Activated CD8-positive, alpha-beta T cell treated with anti-CD3 and anti-CD28 coated beads for 36 hours (primary cell): ENCODE measurements at regions not wholly inside any gene's neighbourhood (a gene's known extent, or its start where the extent isn't known, plus 50 kb on each side); places are given as distances from the start of the nearest gene placed in this dataset.

Source experiments
- ATAC-seq: fragments of 200-7000 bp; cut with Tn5 transposase; one replicate; pipeline ENCODE4 v1.10.0; 2021; ENCODE audit warnings: mild to moderate bottlenecking, moderate library complexity
- CTCF ChIA-PET: fragments of 350-600 bp; sonication (Branson Sonifier 250); formaldehyde crosslinking; loops from one replicate; lab custom pipeline; 2021; ENCODE audit warnings: antibody characterized with exemption; lab: Charles Lee
- POLR2A ChIA-PET: fragments of 350-600 bp; sonication (Branson Sonifier 250); formaldehyde crosslinking; loops from one replicate; lab custom pipeline; 2021; ENCODE audit warnings: antibody characterized with exemption; lab: Charles Lee
- DNase-seq: peaks from one replicate; pipeline ENCODE4 v3.0.0-alpha.2; 2020
- H3K27ac Mint-ChIP-seq: one replicate; pipeline ENCODE4 v1.8.0; 2021; ENCODE audit warnings: mild to moderate bottlenecking, mixed read lengths
- H3K27me3 Mint-ChIP-seq: one replicate; pipeline ENCODE4 v1.8.0; 2021; ENCODE audit warnings: mixed read lengths
- H3K36me3 Mint-ChIP-seq: one replicate; pipeline ENCODE4 v1.8.0; 2021; ENCODE audit warnings: low read depth, mixed read lengths
- H3K4me1 Mint-ChIP-seq: one replicate; pipeline ENCODE4 v1.8.0; 2021; ENCODE audit warnings: low read depth, mixed read lengths
- H3K4me3 Mint-ChIP-seq: one replicate; pipeline ENCODE4 v1.8.0; 2021; ENCODE audit warnings: mild to moderate bottlenecking, moderate library complexity, mixed read lengths
- H3K9me3 Mint-ChIP-seq: one replicate; pipeline ENCODE4 v1.8.0; 2021; ENCODE audit warnings: mixed read lengths
- CTCF ChIP-seq: fragments of 200-600 bp; IDR thresholded peaks from one replicate; pipeline ENCODE4 v1.8.0; 2022; ENCODE audit warnings: antibody characterized with exemption, mild to moderate bottlenecking
- intact Hi-C: fragments of 100-400 bp; cut with micrococcal nuclease; formaldehyde crosslinking; loops from one replicate; pipeline ENCODE4 v1.10.0; 2022

- Mint-ChIP-seq H3K27me3 (no peaks in the 10 kb centered on the region), H3K9me3 (no peaks in the 10 kb centered on the region), H3K4me1 (peaks cover 5% of the 10 kb centered on the region), H3K27ac (no peak overlapping the region), H3K36me3 (no peaks in the 10 kb centered on the region), H3K4me3 (no peak overlapping the region)
- CTCF ChIA-PET, result no interaction called here
- POLR2A ChIA-PET, result no interaction called here
- intact Hi-C loops, result no loop called here
- no peak for TF ChIP-seq CTCF
- DNase-seq, result no peak
- ATAC-seq, result no peak
Measured at GRCh38 chr3:18066899-18067582, 324.6 kb upstream of the TBC1D5 start.

- no peak overlapping the region for H3K27ac Mint-ChIP-seq
- H3K27me3 Mint-ChIP-seq, result no peaks in the 10 kb centered on the region
- ChIA-PET POLR2A (no interaction called here), CTCF (no interaction called here)
- no peaks in the 10 kb centered on the region for H3K4me1 Mint-ChIP-seq
- DNase-seq, result no peak
- intact Hi-C loops, result no loop called here
- H3K36me3 Mint-ChIP-seq, result no peaks in the 10 kb centered on the region
- no peaks in the 10 kb centered on the region for H3K9me3 Mint-ChIP-seq
- TF ChIP-seq CTCF, result no peak
- ATAC-seq, result no peak
- H3K4me3 Mint-ChIP-seq, result no peak overlapping the region
Measured at GRCh38 chr3:18064586-18064985, 322.2 kb upstream of the TBC1D5 start.

DNA sequence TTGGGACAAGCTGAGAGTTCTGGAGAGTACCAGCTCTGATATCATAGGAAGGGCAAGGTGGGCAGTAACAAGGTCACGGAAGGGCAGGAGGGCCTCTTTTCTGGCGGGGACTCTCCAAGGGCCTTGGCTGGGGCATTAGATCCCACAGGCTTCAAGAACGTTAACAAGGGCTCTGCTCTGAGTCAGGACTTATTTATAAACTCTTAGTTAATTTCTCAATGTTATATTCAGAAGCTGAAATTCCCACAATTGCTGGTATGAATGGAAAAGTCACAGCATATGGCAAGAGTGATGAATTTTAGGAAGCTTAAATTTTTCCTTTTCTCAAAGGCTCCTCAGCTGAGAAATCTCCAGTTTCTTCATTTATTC lies 320.2 kb upstream of the TBC1D5 start:
- no peaks in the 10 kb centered on the region for H3K4me1 Mint-ChIP-seq
- CTCF ChIA-PET, result no interaction called here
- no peak for ATAC-seq

DNA sequence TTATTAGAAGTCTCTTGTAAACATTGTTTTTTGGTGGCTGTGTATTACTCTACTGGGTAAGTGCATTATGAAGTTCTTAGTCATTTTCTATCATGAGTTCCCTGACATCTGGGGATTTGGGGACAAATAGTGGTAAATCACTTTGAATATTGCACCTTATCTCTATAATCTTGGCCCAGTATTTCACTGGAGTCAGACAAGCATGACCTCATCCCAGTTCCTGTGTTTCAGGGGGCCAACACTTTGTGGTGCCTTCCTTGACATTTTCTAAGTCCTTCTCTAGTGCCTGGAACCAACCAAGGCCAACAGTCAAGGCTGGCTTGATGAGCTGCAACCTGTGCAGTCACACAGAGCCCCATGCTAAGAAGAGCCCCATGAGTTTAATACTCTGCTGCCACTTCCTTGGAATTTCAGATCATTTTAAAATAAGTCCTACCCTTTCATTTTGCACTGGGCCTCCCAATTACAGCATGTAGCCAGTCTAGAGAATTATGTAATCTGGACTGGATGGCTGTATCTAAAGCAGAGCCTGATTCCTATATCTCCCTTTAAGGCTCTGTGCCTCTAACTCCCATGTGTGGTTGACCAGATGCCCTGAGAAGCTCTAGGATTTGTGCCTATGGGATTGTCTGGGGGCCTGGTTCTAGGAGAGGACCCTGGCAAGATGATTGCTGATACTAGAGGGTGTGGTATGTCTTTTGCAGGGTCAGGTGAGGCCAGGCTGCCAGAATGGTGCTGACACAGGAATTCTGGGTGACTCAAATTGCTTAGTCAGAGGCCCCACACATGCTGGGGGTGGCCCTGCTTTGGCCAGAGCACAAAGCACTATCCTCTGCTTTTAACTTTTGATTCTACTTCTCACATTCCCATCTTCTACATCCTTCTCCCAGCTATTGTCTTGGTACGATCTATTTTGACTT lies 319.6 kb upstream of the TBC1D5 start:
- ChIA-PET CTCF (no interaction called here), POLR2A (interaction anchor here (0.9 kb wide), 1 partner anchor 9 kb away, joined by 3 read pairs; no protein-coding TSS in a partner anchor)
- ATAC-seq (no peak), DNase-seq (no peak)
- Mint-ChIP-seq H3K4me3 (no peak overlapping the region), H3K27ac (no peak overlapping the region), H3K4me1 (no peaks in the 10 kb centered on the region), H3K27me3 (no peaks in the 10 kb centered on the region), H3K9me3 (no peaks in the 10 kb centered on the region), H3K36me3 (no peaks in the 10 kb centered on the region)
- intact Hi-C loops, result no loop called here
- TF ChIP-seq CTCF, result no peak

More for the DNA sequence above, 320.2 kb upstream of the TBC1D5 start:
- no peaks in the 10 kb centered on the region for H3K36me3 Mint-ChIP-seq
- intact Hi-C loops, result no loop called here
- H3K27ac Mint-ChIP-seq, result no peak overlapping the region
- DNase-seq, result no peak
- POLR2A ChIA-PET, result interaction anchor here (0.9 kb wide), 1 partner anchor 9 kb away, joined by 3 read pairs; no protein-coding TSS in a partner anchor
- no peak overlapping the region for H3K4me3 Mint-ChIP-seq
- H3K27me3 Mint-ChIP-seq, result no peaks in the 10 kb centered on the region
- TF ChIP-seq CTCF, result no peak
- H3K9me3 Mint-ChIP-seq, result no peaks in the 10 kb centered on the region

GRCh38 chr3:18058666-18059065 lies 316.2 kb upstream of the TBC1D5 start:
- POLR2A ChIA-PET, result no interaction called here
- Mint-ChIP-seq H3K27me3 (no peaks in the 10 kb centered on the region), H3K36me3 (no peaks in the 10 kb centered on the region), H3K9me3 (peaks cover 9% of the 10 kb centered on the region), H3K4me3 (no peak overlapping the region), H3K27ac (no peak overlapping the region), H3K4me1 (no peaks in the 10 kb centered on the region)
- CTCF ChIA-PET, result no interaction called here
- DNase-seq (no peak), ATAC-seq (no peak)
- TF ChIP-seq CTCF, result no peak
- intact Hi-C loops, result no loop called here
